Central memory CD4-positive, alpha-beta T cell (primary cell): ENCODE measurements at regions not wholly inside any gene's neighbourhood (a gene's known extent, or its start where the extent isn't known, plus 50 kb on each side); places are given as distances from the start of the nearest gene placed in this dataset.
"Not testable (repeated sequence)": the region's sequence is repeated elsewhere in the genome, so short reads cannot be mapped to it uniquely, and the experiment has no call there.

Experiments
- DNase-seq: peaks from one replicate; pipeline ENCODE4 v3.0.0; 2022

DNA sequence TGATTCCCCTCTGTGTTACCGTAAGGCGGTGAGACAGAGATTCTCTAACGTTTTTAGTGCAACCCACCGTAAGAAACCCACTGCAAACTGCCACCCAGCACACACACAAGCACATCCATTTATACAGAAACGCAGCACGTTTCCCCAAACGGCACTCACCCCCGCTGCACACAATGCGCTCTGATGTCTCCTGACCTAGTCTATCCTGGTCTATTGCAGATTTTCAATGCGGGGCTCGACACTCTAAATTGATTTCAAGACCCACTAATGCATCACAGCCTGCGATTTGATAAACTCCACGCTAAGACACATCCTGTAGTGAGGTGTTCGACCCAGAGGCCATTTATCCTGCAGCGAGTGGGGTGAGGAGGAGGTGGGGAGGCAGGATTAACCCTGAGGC lies 63.7 kb upstream of the SULF2 start:
- no peak for DNase-seq

DNA sequence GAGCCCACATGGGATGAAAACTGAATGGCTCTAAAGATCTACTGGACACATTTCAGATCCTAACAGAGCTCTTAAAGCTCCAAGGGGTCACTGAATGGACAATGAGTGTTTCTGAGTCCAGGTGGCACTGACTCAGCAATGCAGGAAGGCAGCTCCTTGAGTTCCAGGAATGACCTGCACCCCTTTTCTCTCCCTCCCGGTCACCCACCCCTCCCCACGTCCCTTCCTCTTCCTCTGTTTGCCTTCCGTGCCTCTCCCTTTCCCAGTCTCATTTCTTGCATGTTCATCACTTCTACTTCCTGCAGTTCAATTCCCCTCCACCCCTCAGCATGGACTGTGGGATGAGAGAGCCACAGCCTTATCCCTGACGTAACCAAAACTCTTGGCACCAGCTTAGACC lies 63.3 kb upstream of the SULF2 start:
- DNase-seq: not testable (repeated sequence)

DNA sequence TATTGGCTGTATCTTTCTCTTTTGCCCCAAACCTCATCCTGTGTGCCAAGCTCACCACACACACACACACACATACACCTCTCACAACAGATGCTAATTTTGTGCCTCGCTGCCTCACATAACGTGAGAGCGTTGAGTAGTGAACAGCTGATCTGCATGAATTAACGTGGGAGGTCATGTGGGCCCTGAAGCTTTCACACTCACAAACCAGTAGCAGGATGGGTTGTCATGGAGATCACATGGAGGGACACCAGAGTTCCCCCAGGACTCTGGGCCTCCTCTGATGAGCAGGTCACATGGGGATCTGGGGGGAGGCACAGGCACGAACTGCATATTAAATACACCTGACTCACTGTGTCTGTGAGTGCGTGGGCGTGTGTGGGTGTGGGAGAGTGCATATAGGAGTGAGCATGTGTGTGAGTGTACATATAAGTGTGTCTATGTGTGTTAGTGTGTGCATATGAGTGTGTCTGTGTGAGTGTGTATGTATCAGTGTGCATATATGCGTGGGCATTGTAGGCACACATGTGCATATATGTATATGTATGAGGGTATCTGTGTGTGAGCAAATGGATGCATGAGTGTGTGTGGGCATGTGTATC lies 62.7 kb upstream of the SULF2 start:
- DNase-seq: no peak

DNA sequence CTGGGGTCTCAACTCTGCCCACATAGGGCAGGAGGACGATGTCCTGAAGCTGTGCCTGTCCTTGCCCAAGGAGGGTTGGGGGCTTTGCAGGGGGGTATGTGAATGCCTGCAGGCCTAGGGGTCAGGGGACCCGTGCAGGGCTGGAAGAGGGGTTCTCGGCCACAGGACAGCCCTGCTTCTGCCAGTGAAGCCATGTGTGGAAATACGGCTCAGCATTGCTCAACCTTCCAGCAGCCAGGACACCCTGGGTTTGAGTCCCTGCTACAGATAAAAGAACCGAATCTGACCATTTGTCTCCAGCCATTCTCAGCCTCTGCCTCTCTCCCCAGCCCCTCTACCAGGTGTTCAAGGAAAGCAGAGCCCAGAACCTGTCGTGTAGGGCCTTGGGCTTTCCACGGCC lies 61.9 kb upstream of the SULF2 start:
- DNase-seq: not testable (repeated sequence)

DNA sequence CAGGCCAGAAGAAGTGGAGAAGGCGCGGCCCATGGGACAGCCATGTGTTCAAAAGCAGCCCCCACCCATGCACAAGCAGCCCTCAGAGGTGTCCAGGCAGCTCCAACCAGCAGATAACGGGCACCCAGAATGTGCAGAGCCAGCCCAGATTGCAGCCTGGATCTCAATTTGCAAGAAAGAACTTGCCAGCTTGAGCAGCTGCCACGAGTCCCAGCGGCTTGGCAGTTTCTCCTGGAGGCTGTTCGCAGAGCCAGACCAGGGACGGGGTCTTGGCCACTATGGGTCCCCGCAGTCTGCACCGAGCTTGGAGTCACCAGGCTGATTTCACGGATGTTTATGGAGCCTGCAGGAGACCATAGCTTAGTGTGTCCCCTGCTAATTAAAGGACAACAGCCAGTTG lies 61.4 kb upstream of the SULF2 start:
- not testable (repeated sequence) for DNase-seq

DNA sequence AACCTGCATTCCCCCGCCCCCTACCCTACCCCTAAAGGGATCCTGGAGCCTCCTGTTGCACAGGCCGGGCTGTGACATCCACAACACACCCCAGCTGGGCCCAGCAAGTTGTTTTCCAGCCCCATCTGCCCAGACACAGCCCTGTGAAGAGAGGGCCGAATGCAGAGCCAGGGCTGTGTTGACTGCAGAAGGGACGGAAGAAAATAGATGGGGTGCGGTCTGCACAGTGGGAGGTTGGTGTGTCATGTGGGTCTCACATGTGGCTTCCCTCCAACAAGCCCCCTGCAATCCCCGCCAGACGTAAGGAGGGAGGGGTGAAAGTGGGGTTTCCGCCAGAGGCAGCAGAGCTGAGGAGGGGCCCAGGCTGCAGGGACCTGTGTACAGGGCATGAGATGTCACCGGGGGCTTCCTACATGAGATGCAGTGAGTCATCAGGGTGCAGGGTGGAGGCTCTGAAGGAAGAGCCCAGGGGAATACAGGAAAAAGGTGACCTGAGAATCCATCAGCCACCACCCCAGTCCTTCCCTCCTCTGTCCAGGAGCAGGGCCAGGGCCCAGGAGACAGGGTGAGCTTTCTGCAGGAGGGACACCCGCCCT lies 60.2 kb upstream of the SULF2 start:
- not testable (repeated sequence) for DNase-seq

DNA sequence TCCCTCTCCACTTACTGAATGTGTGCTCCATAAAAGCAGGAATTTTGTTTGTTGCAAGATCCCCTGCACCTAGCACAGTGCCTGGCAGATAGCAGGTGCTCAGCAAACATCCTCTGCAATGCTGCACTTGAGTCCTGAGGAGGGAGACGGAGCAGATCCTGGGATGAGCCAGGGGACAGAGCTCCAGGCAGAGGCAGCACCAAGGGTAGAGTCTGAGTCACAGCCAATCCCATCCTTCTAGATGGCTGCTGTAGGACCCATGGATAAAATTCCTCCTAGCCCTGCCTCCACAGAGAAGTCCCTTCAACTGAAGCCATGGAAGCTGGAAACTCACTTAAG lies 59.3 kb upstream of the SULF2 start:
- not testable (repeated sequence) for DNase-seq

DNA sequence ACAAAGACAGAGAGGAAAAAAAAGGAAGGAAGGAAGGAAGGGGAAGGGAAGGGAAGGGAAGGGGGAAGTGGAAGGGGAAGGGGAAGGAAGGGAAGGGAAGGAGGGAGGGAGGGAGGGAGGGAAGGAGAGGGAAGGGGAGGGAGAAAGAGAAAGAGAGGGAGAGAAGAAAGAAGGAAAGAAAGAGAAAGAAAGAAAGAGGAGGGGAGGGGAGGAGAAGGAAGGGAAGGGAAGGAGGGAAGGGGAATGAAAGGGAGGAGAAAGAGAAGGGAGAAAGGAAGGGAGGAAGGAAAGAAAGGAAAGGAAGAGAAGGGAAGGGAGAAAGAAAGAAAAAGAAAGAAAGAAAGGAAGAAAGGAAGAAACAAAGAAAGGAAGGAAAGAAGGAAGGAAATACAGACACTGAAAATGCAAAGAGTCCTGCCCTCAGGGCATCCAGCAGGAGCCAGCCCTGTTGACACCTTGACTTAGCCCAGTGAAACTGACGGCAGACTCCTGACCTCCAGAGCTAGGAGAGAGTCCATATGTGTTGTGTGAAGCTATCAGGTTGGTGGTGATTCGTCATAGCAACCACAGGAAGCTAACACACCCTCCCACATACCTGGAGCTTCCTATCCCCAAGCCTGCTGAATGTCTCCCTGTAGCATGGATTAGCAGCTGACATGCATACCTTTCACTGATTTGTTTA lies 58.7 kb upstream of the SULF2 start:
- no peak for DNase-seq

DNA sequence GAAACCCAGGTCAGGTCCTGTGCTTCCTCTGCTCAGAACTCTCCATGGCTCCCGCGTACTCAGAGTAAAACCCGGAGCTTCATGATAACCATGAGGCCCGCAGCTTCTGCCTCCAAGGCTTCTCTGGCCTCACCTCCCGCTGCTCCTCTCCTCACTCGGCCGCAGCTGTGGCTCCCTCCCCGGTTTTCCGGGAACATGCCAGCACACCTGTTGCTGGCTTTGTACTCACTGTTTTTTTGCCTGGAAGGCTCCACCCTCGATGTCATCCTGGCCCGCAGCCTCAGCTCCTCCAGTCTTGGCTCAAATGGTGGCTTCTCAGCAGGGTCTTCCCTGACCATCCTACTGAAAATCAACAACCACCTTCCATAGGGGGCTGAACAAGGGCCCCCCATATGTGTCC lies 57.7 kb upstream of the SULF2 start:
- not testable (repeated sequence) for DNase-seq

DNA sequence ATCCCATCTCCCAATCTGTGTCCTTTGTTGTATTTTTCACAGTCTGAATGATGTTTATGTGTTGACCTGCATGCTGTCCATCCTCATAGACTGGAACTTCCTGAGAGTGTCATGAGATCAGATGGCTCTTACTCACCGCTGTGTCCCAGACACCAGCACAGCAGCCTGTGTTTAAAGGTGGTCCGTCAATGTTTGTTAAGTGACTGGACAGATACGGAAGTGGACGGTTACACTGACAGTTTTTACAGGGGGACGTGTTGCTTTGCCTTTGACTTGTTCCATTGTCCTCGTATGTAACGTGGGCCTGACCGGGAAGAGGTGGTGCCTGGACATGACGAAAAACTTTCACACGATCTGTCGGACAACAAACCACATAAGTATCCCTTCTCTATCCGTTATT lies 56.7 kb upstream of the SULF2 start:
- not testable (repeated sequence) for DNase-seq

DNA sequence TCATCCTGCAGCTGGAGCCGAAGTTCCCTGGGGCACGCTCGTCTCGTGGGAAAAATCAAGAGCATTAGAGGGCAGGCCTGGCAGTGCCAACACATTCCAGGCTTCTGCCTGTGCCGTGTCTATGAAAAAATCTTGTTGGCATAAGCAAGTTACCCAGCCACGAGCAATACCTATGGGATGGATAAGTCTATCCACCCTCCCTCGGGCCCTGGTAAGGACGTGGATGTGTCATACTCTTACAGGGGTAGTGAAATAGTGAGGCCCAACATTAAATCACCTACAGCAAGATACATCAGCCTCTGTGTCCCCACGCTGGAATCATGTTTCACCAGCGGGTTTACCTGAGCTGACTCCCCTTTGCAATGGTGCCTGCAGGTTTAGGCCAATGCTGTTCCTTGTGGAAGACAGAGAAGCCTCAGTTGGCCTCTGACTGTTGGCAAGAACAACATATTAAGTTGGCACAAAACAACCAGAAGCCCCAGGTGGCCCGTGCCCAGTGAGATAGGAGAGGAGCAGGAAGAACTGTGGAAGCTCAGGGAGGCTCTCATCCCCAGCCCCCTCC lies 51.1 kb upstream of the SULF2 start:
- DNase-seq: not testable (repeated sequence)
